ENCODE measurements at regions not wholly inside any gene's neighbourhood (a gene's known extent, or its start where the extent isn't known, plus 50 kb on each side); places are given as distances from the start of the nearest gene placed in this dataset.

GRCh38 chr5:175168882-175169507 lies 275.0 kb downstream of the DRD1 start:
- BruUV-seq (replicated peaks) = no TSS peak
- ChIA-PET POLR2A (interaction anchor here (0.5 kb wide), 1 partner anchor 191 kb away, joined by 3 read pairs; no protein-coding TSS in a partner anchor), CTCF (interaction anchor here (0.6 kb wide), 1 partner anchor 111 kb away, joined by 3 read pairs; no protein-coding TSS in a partner anchor)
- intact Hi-C loops (cut with micrococcal nuclease) = no loop called here
- Mint-ChIP-seq H3K4me1 (ENCODE audit: insufficient read depth, unreplicated experiment) (no peaks in the 10 kb centered on the region), H3K9me3 (ENCODE audit: unreplicated experiment) (peaks cover 8% of the 10 kb centered on the region), H3K36me3 (ENCODE audit: insufficient read depth, unreplicated experiment) (no peaks in the 10 kb centered on the region), H3K27me3 (ENCODE audit: insufficient read depth, unreplicated experiment) (peaks cover 34% of the 10 kb centered on the region), H3K4me3 (ENCODE audit: unreplicated experiment) (no peak overlapping the region), H3K27ac (ENCODE audit: low read depth, unreplicated experiment) (no peak overlapping the region)
- no peak for DNase-seq (ENCODE audit: unreplicated experiment)
- TF ChIP-seq, protein P1, sequence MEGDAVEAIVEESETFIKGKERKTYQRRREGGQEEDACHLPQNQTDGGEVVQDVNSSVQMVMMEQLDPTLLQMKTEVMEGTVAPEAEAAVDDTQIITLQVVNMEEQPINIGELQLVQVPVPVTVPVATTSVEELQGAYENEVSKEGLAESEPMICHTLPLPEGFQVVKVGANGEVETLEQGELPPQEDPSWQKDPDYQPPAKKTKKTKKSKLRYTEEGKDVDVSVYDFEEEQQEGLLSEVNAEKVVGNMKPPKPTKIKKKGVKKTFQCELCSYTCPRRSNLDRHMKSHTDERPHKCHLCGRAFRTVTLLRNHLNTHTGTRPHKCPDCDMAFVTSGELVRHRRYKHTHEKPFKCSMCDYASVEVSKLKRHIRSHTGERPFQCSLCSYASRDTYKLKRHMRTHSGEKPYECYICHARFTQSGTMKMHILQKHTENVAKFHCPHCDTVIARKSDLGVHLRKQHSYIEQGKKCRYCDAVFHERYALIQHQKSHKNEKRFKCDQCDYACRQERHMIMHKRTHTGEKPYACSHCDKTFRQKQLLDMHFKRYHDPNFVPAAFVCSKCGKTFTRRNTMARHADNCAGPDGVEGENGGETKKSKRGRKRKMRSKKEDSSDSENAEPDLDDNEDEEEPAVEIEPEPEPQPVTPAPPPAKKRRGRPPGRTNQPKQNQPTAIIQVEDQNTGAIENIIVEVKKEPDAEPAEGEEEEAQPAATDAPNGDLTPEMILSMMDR (IDR thresholded peaks at IDR 0.05; ENCODE audit: unreplicated experiment) = no peak

DNA sequence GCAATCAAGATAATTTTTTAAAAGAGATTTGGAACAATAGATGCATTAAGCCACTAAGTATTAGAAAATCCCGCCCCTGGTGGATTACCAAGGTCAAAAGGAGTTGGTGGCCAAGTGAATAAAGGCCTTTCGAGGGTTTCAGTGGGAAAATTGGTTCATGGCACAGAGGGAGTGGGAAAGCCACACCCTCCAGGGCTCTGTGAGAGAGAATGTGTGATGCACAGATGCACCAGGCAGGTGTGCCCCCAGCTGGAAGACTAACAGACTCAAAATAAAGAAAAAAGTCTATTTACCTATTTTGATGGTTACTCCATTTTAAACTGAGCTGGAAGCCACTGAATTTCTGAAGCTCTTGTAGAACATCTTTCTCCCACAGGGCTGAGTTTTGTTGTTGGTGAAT lies 278.0 kb downstream of the DRD1 start:
- no peaks in the 10 kb centered on the region for H3K36me3 Mint-ChIP-seq (ENCODE audit: insufficient read depth, unreplicated experiment)
- BruUV-seq (replicated peaks) = no TSS peak
- TF ChIP-seq, protein P1 (IDR thresholded peaks at IDR 0.05; ENCODE audit: unreplicated experiment) = no peak
- H3K9me3 Mint-ChIP-seq (ENCODE audit: unreplicated experiment) = peaks cover 6% of the 10 kb centered on the region
- H3K27me3 Mint-ChIP-seq (ENCODE audit: insufficient read depth, unreplicated experiment) = peaks cover 30% of the 10 kb centered on the region
- CTCF ChIA-PET = no interaction called here
- intact Hi-C loops (cut with micrococcal nuclease) = no loop called here
- no peak overlapping the region for H3K4me3 Mint-ChIP-seq (ENCODE audit: unreplicated experiment)
- H3K27ac Mint-ChIP-seq (ENCODE audit: low read depth, unreplicated experiment) = no peak overlapping the region
- H3K4me1 Mint-ChIP-seq (ENCODE audit: insufficient read depth, unreplicated experiment) = no peaks in the 10 kb centered on the region
- POLR2A ChIA-PET = interaction anchor here (0.6 kb wide), 2 partner anchors 8 to 9 kb away, joined by 3 read pairs; no protein-coding TSS in a partner anchor
- DNase-seq (ENCODE audit: unreplicated experiment) = no peak

- no peak overlapping the region for H3K27ac Mint-ChIP-seq (ENCODE audit: low read depth, unreplicated experiment)
- H3K4me1 Mint-ChIP-seq (ENCODE audit: insufficient read depth, unreplicated experiment) = no peaks in the 10 kb centered on the region
- H3K9me3 Mint-ChIP-seq (ENCODE audit: unreplicated experiment) = peaks cover 11% of the 10 kb centered on the region
- intact Hi-C loops (cut with micrococcal nuclease) = no loop called here
- ChIA-PET CTCF (interaction anchor here (0.5 kb wide), 1 partner anchor 208 kb away, joined by 3 read pairs; no protein-coding TSS in a partner anchor), POLR2A (no interaction called here)
- DNase-seq (ENCODE audit: unreplicated experiment) = no peak
- TF ChIP-seq, protein P1 (IDR thresholded peaks at IDR 0.05; ENCODE audit: unreplicated experiment) = no peak
- peaks cover 36% of the 10 kb centered on the region for H3K27me3 Mint-ChIP-seq (ENCODE audit: insufficient read depth, unreplicated experiment)
- H3K36me3 Mint-ChIP-seq (ENCODE audit: insufficient read depth, unreplicated experiment) = no peaks in the 10 kb centered on the region
- BruUV-seq (replicated peaks) = no TSS peak
- H3K4me3 Mint-ChIP-seq (ENCODE audit: unreplicated experiment) = no peak overlapping the region
Observed at GRCh38 chr5:175163586-175164275, 280.3 kb downstream of the DRD1 start.

DNA sequence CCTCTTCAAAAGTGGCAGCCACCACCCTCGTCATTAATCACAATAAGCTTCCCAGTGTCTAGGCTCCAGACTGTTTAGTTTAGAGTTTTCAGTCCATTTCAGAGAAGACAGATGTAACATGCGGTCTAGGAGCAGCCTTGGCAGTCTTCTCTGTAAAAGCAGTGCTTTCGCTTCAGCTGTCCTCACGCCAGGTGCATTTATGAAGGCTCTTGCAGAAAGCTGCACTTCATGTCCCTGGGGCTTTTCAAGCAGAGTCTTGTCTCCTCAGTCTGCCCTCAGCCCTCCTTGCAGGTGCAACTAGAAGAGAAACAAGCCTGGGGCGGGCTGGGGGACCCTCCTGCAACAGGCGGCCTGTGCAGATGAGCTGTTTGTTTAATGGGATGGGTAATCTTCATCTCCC lies 281.9 kb downstream of the DRD1 start:
- BruUV-seq (replicated peaks) = no TSS peak
- Mint-ChIP-seq H3K27me3 (ENCODE audit: insufficient read depth, unreplicated experiment) (peaks cover 36% of the 10 kb centered on the region), H3K27ac (ENCODE audit: low read depth, unreplicated experiment) (no peak overlapping the region), H3K4me3 (ENCODE audit: unreplicated experiment) (no peak overlapping the region), H3K4me1 (ENCODE audit: insufficient read depth, unreplicated experiment) (no peaks in the 10 kb centered on the region), H3K36me3 (ENCODE audit: insufficient read depth, unreplicated experiment) (no peaks in the 10 kb centered on the region), H3K9me3 (ENCODE audit: unreplicated experiment) (peaks cover 11% of the 10 kb centered on the region)
- TF ChIP-seq, protein P1 (IDR thresholded peaks at IDR 0.05; ENCODE audit: unreplicated experiment) = no peak
- no peak for DNase-seq (ENCODE audit: unreplicated experiment)
- ChIA-PET POLR2A (no interaction called here), CTCF (interaction anchor here (0.7 kb wide), 1 partner anchor 302 kb away, joined by 3 read pairs; no protein-coding TSS in a partner anchor)
- intact Hi-C loops (cut with micrococcal nuclease) = no loop called here

All from MCF 10A (cell line).